ENCODE measurements at regions not wholly inside any gene's neighbourhood (a gene's known extent, or its start where the extent isn't known, plus 50 kb on each side); places are given as distances from the start of the nearest gene placed in this dataset.

GRCh38 chr2:51153236-51153635, 121.3 kb upstream of the NRXN1 start:
- DNase-seq (ENCODE audit: low read depth) = no peak
- no peak overlapping the region for H3K4me3 ChIP-seq (ENCODE audit: low read depth, low read length)
- no peak for TF ChIP-seq CTCF (IDR thresholded peaks at IDR 0.05; ENCODE audit: control insufficient read depth, extremely low read depth, insufficient read depth)

- DNase-seq (ENCODE audit: low read depth) = no peak
- H3K4me3 ChIP-seq (ENCODE audit: low read depth, low read length) = no peak overlapping the region
- TF ChIP-seq CTCF (IDR thresholded peaks at IDR 0.05; ENCODE audit: control insufficient read depth, extremely low read depth, insufficient read depth) = no peak
Measured at GRCh38 chr2:51151490-51152140, 119.7 kb upstream of the NRXN1 start.

GRCh38 chr2:51149725-51150124, 117.8 kb upstream of the NRXN1 start:
- TF ChIP-seq CTCF (IDR thresholded peaks at IDR 0.05; ENCODE audit: control insufficient read depth, extremely low read depth, insufficient read depth) = no peak
- no peak for DNase-seq (ENCODE audit: low read depth)
- no peak overlapping the region for H3K4me3 ChIP-seq (ENCODE audit: low read depth, low read length)

- DNase-seq (ENCODE audit: low read depth) = no peak
Measured at GRCh38 chr2:51145761-51146160, 113.8 kb upstream of the NRXN1 start.

GRCh38 chr2:51120754-51121280, 88.9 kb upstream of the NRXN1 start:
- no peak overlapping the region for H3K4me3 ChIP-seq (ENCODE audit: low read depth, low read length)
- no peak for TF ChIP-seq CTCF (IDR thresholded peaks at IDR 0.05; ENCODE audit: control insufficient read depth, extremely low read depth, insufficient read depth)
- no peak for DNase-seq (ENCODE audit: low read depth)

More at GRCh38 chr2:51145761-51146160, 113.8 kb upstream of the NRXN1 start:
- no peak overlapping the region for H3K4me3 ChIP-seq (ENCODE audit: low read depth, low read length)
- no peak for TF ChIP-seq CTCF (IDR thresholded peaks at IDR 0.05; ENCODE audit: control insufficient read depth, extremely low read depth, insufficient read depth)

- no peak for TF ChIP-seq CTCF (IDR thresholded peaks at IDR 0.05; ENCODE audit: control insufficient read depth, extremely low read depth, insufficient read depth)
- no peak overlapping the region for H3K4me3 ChIP-seq (ENCODE audit: low read depth, low read length)
- no peak for DNase-seq (ENCODE audit: low read depth)
Measured at GRCh38 chr2:51111532-51111931, 79.6 kb upstream of the NRXN1 start.

- DNase-seq (ENCODE audit: low read depth) = no peak
- H3K4me3 ChIP-seq (ENCODE audit: low read depth, low read length) = no peak overlapping the region
- TF ChIP-seq CTCF (IDR thresholded peaks at IDR 0.05; ENCODE audit: control insufficient read depth, extremely low read depth, insufficient read depth) = no peak
Measured at GRCh38 chr2:51108794-51109193, 76.9 kb upstream of the NRXN1 start.

Data from LNCaP clone FGC (cell line).